Upper lobe of right lung (tissue), 1 donor: ENCODE measurements at regions not wholly inside any gene's neighbourhood (a gene's known extent, or its start where the extent isn't known, plus 50 kb on each side); places are given as distances from the start of the nearest gene placed in this dataset.

Source experiments
- ATAC-seq: fragments of 200-7000 bp; cut with Tn5 transposase; one replicate; pipeline ENCODE4 v1.9.1; 2020; ENCODE audit warnings: mild to moderate bottlenecking, moderate library complexity
- DNase-seq: peaks from one replicate; pipeline ENCODE4 v3.0.0-alpha.2; 2020
- H3K27ac ChIP-seq: fragments of 200-600 bp; one replicate; pipeline ENCODE4 v1.8.0; 2022
- H3K27me3 ChIP-seq: fragments of 200-600 bp; one replicate; pipeline ENCODE4 v1.8.0; 2022; ENCODE audit warnings: mild to moderate bottlenecking
- H3K36me3 ChIP-seq: fragments of 200-600 bp; one replicate; pipeline ENCODE4 v1.8.0; 2022
- H3K4me1 ChIP-seq: fragments of 200-600 bp; one replicate; pipeline ENCODE4 v1.8.0; 2022
- H3K4me3 ChIP-seq: fragments of 200-600 bp; one replicate; pipeline ENCODE4 v1.8.0; 2022; ENCODE audit warnings: mild to moderate bottlenecking
- H3K9me3 ChIP-seq: fragments of 200-600 bp; one replicate; pipeline ENCODE4 v1.8.0; 2022
- intact Hi-C: fragments of 100-400 bp; cut with DNase I; formaldehyde crosslinking; loops from one replicate; pipeline ENCODE4 v1.11.0; 2022
- TF ChIP-seq, protein P1 (sequence below): fragments of 200-600 bp; IDR thresholded peaks from one replicate; pipeline ENCODE4 v1.8.0; 2022; ENCODE audit warnings: antibody characterized with exemption
- donor health status: DM: no; HTN: yes; CAD: no; lungs with severe emphysema.

- intact Hi-C loops = no loop called here
- Histone ChIP-seq H3K4me1 (no peaks in the 10 kb centered on the region), H3K27me3 (no peaks in the 10 kb centered on the region), H3K4me3 (no peak overlapping the region), H3K9me3 (no peaks in the 10 kb centered on the region), H3K36me3 (no peaks in the 10 kb centered on the region), H3K27ac (no peak overlapping the region)
- ATAC-seq (peak; percentile 64), DNase-seq (no peak)
- TF ChIP-seq, protein P1, sequence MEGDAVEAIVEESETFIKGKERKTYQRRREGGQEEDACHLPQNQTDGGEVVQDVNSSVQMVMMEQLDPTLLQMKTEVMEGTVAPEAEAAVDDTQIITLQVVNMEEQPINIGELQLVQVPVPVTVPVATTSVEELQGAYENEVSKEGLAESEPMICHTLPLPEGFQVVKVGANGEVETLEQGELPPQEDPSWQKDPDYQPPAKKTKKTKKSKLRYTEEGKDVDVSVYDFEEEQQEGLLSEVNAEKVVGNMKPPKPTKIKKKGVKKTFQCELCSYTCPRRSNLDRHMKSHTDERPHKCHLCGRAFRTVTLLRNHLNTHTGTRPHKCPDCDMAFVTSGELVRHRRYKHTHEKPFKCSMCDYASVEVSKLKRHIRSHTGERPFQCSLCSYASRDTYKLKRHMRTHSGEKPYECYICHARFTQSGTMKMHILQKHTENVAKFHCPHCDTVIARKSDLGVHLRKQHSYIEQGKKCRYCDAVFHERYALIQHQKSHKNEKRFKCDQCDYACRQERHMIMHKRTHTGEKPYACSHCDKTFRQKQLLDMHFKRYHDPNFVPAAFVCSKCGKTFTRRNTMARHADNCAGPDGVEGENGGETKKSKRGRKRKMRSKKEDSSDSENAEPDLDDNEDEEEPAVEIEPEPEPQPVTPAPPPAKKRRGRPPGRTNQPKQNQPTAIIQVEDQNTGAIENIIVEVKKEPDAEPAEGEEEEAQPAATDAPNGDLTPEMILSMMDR = no peak
Measured at GRCh38 chr2:239630618-239631286, 229.9 kb upstream of the HDAC4 start.

GRCh38 chr2:239629926-239630617 lies 229.3 kb upstream of the HDAC4 start:
- no peak overlapping the region for H3K27ac ChIP-seq
- H3K4me3 ChIP-seq = no peak overlapping the region
- intact Hi-C loops = no loop called here
- no peaks in the 10 kb centered on the region for H3K9me3 ChIP-seq
- H3K4me1 ChIP-seq = no peaks in the 10 kb centered on the region
- ATAC-seq = no peak
- H3K27me3 ChIP-seq = no peaks in the 10 kb centered on the region
- DNase-seq = no peak
- no peaks in the 10 kb centered on the region for H3K36me3 ChIP-seq
- TF ChIP-seq, protein P1 = no peak

DNA sequence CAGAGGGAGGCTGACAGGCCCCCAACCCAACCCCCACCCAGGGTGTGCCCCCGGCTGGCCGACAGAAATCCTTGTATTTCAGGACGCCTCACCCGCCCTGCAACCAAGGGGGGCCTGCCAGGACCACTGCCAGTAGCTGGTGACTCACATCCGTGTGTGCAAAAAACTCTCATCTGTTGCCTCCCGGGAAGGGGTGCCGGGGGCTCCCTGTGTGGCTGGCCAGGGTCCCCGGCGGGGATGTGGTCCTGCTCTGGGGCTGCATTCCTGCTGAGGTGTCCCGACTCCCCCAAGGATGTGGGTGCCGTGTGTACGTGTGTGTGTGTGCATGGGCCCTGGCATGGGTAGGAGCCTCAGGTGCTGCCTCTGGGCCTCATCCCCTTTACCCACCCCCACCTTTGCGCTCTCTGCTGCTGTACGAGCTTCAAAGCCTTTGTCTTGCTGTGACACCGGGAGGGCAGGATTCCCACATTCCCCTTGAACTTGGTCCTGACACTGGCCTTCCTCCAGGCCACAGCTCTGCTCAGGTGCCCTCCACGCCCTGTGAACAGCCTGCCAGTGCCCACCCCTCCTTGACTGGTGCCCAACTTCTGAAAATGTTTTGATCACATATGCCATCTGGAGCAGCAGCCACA lies 226.3 kb upstream of the HDAC4 start:
- intact Hi-C loops = no loop called here
- H3K4me3 ChIP-seq = no peak overlapping the region
- H3K27ac ChIP-seq = no peak overlapping the region
- TF ChIP-seq, protein P1 = no peak
- H3K36me3 ChIP-seq = no peaks in the 10 kb centered on the region
- no peak for ATAC-seq
- H3K27me3 ChIP-seq = no peaks in the 10 kb centered on the region
- no peaks in the 10 kb centered on the region for H3K4me1 ChIP-seq
- H3K9me3 ChIP-seq = no peaks in the 10 kb centered on the region
- DNase-seq = no peak

DNA sequence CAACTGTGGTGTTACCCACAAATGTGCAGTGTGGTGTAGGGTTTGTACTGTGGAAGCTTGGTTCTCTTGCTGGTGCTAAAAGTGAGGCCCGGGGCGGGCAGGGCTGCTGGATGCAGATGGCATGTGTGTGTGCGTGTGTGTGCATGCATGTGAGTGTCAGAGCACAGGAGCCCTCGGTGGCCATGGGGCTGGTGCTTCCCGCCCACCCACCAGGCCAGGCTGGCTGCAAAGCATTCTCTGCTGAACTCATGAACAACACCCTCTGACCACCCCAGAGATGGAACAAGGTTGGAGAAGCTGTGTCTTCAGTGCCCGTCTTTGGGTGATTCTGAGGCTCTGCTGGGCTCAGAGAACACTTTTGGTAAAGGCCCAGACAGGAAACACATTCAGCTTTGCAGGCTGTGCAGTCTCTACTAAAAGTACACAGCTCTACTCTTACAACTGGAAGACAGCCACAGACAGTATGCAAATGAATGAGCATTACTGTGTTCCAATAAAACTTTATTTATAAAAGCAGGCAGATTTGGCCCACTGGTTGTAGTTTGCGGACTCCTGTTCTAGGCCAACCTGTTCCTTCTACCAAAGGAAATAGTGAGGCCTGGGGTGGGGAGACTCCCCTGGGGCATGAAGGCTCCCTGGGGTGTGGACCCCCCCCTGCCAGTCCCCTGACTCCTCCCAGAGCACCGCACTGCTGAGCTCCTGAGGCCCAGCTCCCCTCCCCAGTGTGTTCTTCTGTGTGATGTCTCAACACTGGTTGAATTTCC lies 225.3 kb upstream of the HDAC4 start:
- Histone ChIP-seq H3K4me3 (no peak overlapping the region), H3K9me3 (no peaks in the 10 kb centered on the region), H3K4me1 (no peaks in the 10 kb centered on the region), H3K27ac (no peak overlapping the region), H3K27me3 (no peaks in the 10 kb centered on the region), H3K36me3 (no peaks in the 10 kb centered on the region)
- TF ChIP-seq, protein P1 = no peak
- intact Hi-C loops = no loop called here
- DNase-seq (no peak), ATAC-seq (peak; percentile 56)

- ATAC-seq = no peak
Measured at GRCh38 chr2:239625156-239625845, 224.5 kb upstream of the HDAC4 start.

More at GRCh38 chr2:239625156-239625845, 224.5 kb upstream of the HDAC4 start:
- TF ChIP-seq, protein P1 = no peak
- H3K4me1 ChIP-seq = no peaks in the 10 kb centered on the region
- H3K4me3 ChIP-seq = no peak overlapping the region
- no peak for DNase-seq
- no peaks in the 10 kb centered on the region for H3K27me3 ChIP-seq
- intact Hi-C loops = no loop called here
- H3K36me3 ChIP-seq = no peaks in the 10 kb centered on the region
- no peaks in the 10 kb centered on the region for H3K9me3 ChIP-seq
- H3K27ac ChIP-seq = no peak overlapping the region
